ENCODE measurements at regions not wholly inside any gene's neighbourhood (a gene's known extent, or its start where the extent isn't known, plus 50 kb on each side); places are given as distances from the start of the nearest gene placed in this dataset.
"Not testable (repeated sequence)": the region's sequence is repeated elsewhere in the genome, so short reads cannot be mapped to it uniquely, and the experiment has no call there.

- DNase-seq = no peak
- Mint-ChIP-seq H3K4me1 (no peaks in the 10 kb centered on the region), H3K9me3 (peaks cover 3% of the 10 kb centered on the region), H3K36me3 (ENCODE audit: low read depth) (no peaks in the 10 kb centered on the region), H3K27ac (no peak overlapping the region), H3K27me3 (peaks cover 3% of the 10 kb centered on the region), H3K4me3 (no peak overlapping the region)
- ChIA-PET CTCF (no interaction called here), POLR2A (no interaction called here)
These were observed 64.1 kb upstream of the TMPRSS2 start for GRCh38 chr21:41571938-41572510.

GRCh38 chr21:41570791-41571355 lies 62.9 kb upstream of the TMPRSS2 start:
- H3K4me3 Mint-ChIP-seq = no peak overlapping the region
- H3K27ac Mint-ChIP-seq = no peak overlapping the region
- H3K36me3 Mint-ChIP-seq (ENCODE audit: low read depth) = no peaks in the 10 kb centered on the region
- H3K9me3 Mint-ChIP-seq = peaks cover 3% of the 10 kb centered on the region
- H3K27me3 Mint-ChIP-seq = peaks cover 3% of the 10 kb centered on the region
- ChIA-PET POLR2A (no interaction called here), CTCF (no interaction called here)
- no peak for DNase-seq
- peaks cover 3% of the 10 kb centered on the region for H3K4me1 Mint-ChIP-seq

GRCh38 chr21:41568606-41569385 lies 60.8 kb upstream of the TMPRSS2 start:
- Mint-ChIP-seq H3K4me3 (no peak overlapping the region), H3K9me3 (peaks cover 3% of the 10 kb centered on the region), H3K4me1 (peaks cover 11% of the 10 kb centered on the region), H3K27ac (no peak overlapping the region), H3K27me3 (peaks cover 2% of the 10 kb centered on the region), H3K36me3 (ENCODE audit: low read depth) (no peaks in the 10 kb centered on the region)
- POLR2A ChIA-PET = no interaction called here
- no peak for DNase-seq
- CTCF ChIA-PET = no interaction called here

GRCh38 chr21:41567901-41568510 lies 60.0 kb upstream of the TMPRSS2 start:
- CTCF ChIA-PET = no interaction called here
- POLR2A ChIA-PET = no interaction called here
- Mint-ChIP-seq H3K4me1 (peaks cover 13% of the 10 kb centered on the region), H3K4me3 (no peak overlapping the region), H3K27ac (no peak overlapping the region), H3K9me3 (peaks cover 3% of the 10 kb centered on the region), H3K36me3 (ENCODE audit: low read depth) (no peaks in the 10 kb centered on the region), H3K27me3 (peaks cover 2% of the 10 kb centered on the region)
- no peak for DNase-seq

GRCh38 chr21:41567237-41567636 lies 59.3 kb upstream of the TMPRSS2 start:
- H3K4me3 Mint-ChIP-seq; DNase-seq; POLR2A ChIA-PET; H3K36me3 Mint-ChIP-seq (ENCODE audit: low read depth); H3K27ac Mint-ChIP-seq; H3K27me3 Mint-ChIP-seq; H3K9me3 Mint-ChIP-seq; CTCF ChIA-PET: not testable (repeated sequence)
- peaks cover 13% of the 10 kb centered on the region for H3K4me1 Mint-ChIP-seq

GRCh38 chr21:41566500-41567014 lies 58.6 kb upstream of the TMPRSS2 start:
- peaks cover 5% of the 10 kb centered on the region for H3K27me3 Mint-ChIP-seq
- CTCF ChIA-PET = no interaction called here
- no peak for DNase-seq
- peaks cover 13% of the 10 kb centered on the region for H3K4me1 Mint-ChIP-seq
- H3K36me3 Mint-ChIP-seq (ENCODE audit: low read depth) = no peaks in the 10 kb centered on the region
- H3K27ac Mint-ChIP-seq = no peak overlapping the region
- POLR2A ChIA-PET = no interaction called here
- H3K9me3 Mint-ChIP-seq = peaks cover 3% of the 10 kb centered on the region
- H3K4me3 Mint-ChIP-seq = no peak overlapping the region

GRCh38 chr21:41565550-41565949 lies 57.6 kb upstream of the TMPRSS2 start:
- peaks cover 3% of the 10 kb centered on the region for H3K9me3 Mint-ChIP-seq
- no peak overlapping the region for H3K27ac Mint-ChIP-seq
- H3K27me3 Mint-ChIP-seq = peaks cover 6% of the 10 kb centered on the region
- ChIA-PET CTCF (interaction anchor here (0.7 kb wide), 1 partner anchor 12 kb away, joined by 3 read pairs; no protein-coding TSS in a partner anchor), POLR2A (no interaction called here)
- H3K4me3 Mint-ChIP-seq = no peak overlapping the region
- no peaks in the 10 kb centered on the region for H3K36me3 Mint-ChIP-seq (ENCODE audit: low read depth)
- H3K4me1 Mint-ChIP-seq = peaks cover 13% of the 10 kb centered on the region
- DNase-seq = no peak

- Mint-ChIP-seq H3K4me3 (no peak overlapping the region), H3K9me3 (peaks cover 3% of the 10 kb centered on the region), H3K36me3 (ENCODE audit: low read depth) (no peaks in the 10 kb centered on the region), H3K27me3 (peaks cover 6% of the 10 kb centered on the region), H3K4me1 (peaks cover 16% of the 10 kb centered on the region), H3K27ac (peak overlapping the region; percentile 60)
- DNase-seq = peak; percentile 36
- ChIA-PET POLR2A (no interaction called here), CTCF (no interaction called here)
These were observed 56.9 kb upstream of the TMPRSS2 start for GRCh38 chr21:41564871-41565274.

- H3K4me1 Mint-ChIP-seq = peaks cover 19% of the 10 kb centered on the region
- POLR2A ChIA-PET = no interaction called here
- CTCF ChIA-PET = interaction anchor here (1.6 kb wide), 1 partner anchor 279 kb away, joined by 3 read pairs; no protein-coding TSS in a partner anchor
- peaks cover 11% of the 10 kb centered on the region for H3K27me3 Mint-ChIP-seq
- no peak overlapping the region for H3K27ac Mint-ChIP-seq
- H3K9me3 Mint-ChIP-seq = no peaks in the 10 kb centered on the region
- H3K36me3 Mint-ChIP-seq (ENCODE audit: low read depth) = no peaks in the 10 kb centered on the region
- no peak for DNase-seq
- no peak overlapping the region for H3K4me3 Mint-ChIP-seq
These were observed 54.4 kb upstream of the TMPRSS2 start for GRCh38 chr21:41562101-41563000.

- no peak for DNase-seq
- POLR2A ChIA-PET = no interaction called here
- Mint-ChIP-seq H3K27ac (no peak overlapping the region), H3K4me1 (peaks cover 19% of the 10 kb centered on the region), H3K4me3 (no peak overlapping the region), H3K36me3 (ENCODE audit: low read depth) (no peaks in the 10 kb centered on the region), H3K27me3 (peaks cover 11% of the 10 kb centered on the region), H3K9me3 (no peaks in the 10 kb centered on the region)
- CTCF ChIA-PET = no interaction called here
These were observed 53.7 kb upstream of the TMPRSS2 start for GRCh38 chr21:41561701-41562100.

GRCh38 chr21:41560661-41561158 lies 52.8 kb upstream of the TMPRSS2 start:
- Mint-ChIP-seq H3K36me3 (ENCODE audit: low read depth) (no peaks in the 10 kb centered on the region), H3K4me3 (no peak overlapping the region), H3K27me3 (peaks cover 13% of the 10 kb centered on the region), H3K4me1 (peaks cover 16% of the 10 kb centered on the region), H3K9me3 (no peaks in the 10 kb centered on the region), H3K27ac (no peak overlapping the region)
- ChIA-PET CTCF (no interaction called here), POLR2A (no interaction called here)
- no peak for DNase-seq

GRCh38 chr21:41559658-41560631 lies 52.0 kb upstream of the TMPRSS2 start:
- no peak overlapping the region for H3K4me3 Mint-ChIP-seq
- CTCF ChIA-PET = no interaction called here
- no peak for DNase-seq

More at GRCh38 chr21:41559658-41560631, 52.0 kb upstream of the TMPRSS2 start:
- no peaks in the 10 kb centered on the region for H3K36me3 Mint-ChIP-seq (ENCODE audit: low read depth)
- no peaks in the 10 kb centered on the region for H3K9me3 Mint-ChIP-seq
- POLR2A ChIA-PET = no interaction called here
- H3K4me1 Mint-ChIP-seq = peaks cover 10% of the 10 kb centered on the region
- H3K27ac Mint-ChIP-seq = no peak overlapping the region
- H3K27me3 Mint-ChIP-seq = peaks cover 14% of the 10 kb centered on the region

Data from activated CD4-positive, alpha-beta memory T cell treated with anti-CD3 and anti-CD28 coated beads, Interleukin-2, amount 10 ng/mL, durations not matched to agents 7 days and 5 days (primary cell).